ENCODE measurements at regions not wholly inside any gene's neighbourhood (a gene's known extent, or its start where the extent isn't known, plus 50 kb on each side); places are given as distances from the start of the nearest gene placed in this dataset.

DNA sequence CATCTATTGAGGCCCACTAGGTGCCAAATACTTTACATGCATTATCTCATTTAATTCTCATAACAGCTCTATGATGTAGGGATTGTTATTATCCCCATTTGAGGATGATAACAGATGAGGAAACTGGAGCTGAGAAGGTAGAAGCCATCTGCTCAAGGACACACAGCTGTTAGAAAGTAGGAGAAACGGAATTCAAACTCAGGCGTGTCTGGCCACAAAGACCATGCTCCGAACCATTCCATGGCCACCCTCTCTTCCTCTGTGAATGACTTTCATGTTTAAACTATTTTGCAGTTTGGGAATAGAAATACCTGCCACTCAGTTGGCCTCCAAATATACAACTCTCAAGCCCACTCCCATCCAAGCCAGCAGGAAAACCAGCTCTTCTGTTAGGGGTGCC is 87.6 kb upstream of the ANKRD55 start:
- DNase-seq (ENCODE audit: low spot score): no peak

DNA sequence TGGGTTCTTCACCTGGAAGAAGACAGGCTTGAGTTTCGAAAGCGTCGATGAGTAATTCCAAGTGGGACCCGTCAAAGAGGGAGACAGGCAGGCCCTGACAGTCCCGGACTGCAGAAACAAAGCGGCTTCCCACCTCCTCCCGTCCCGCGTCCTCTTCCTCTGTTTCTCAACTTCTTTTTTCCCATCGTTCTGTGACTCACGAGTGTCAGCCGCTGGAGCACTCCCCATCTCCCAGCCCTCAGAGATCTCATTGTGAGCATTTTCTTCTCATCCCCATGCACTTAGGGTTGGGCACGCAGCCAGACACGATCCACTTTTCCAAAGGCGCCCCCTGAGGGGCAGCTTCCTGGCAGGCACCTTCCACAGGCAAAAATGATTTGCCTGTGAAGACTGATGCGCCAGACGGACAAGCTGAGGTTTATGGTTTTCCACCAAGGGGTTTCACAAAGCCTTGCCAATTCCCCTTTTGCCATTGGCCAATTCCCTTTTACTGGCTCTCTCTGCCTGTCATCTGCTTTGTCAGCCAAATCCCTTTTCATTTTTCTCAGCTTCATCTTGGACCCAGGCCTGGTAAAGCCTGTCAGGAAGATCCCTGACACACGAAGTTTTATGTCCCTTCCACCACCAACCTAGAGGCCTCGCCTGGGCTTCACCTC is 86.5 kb upstream of the ANKRD55 start:
- DNase-seq (ENCODE audit: low spot score): no peak

- no peak for DNase-seq (ENCODE audit: low spot score)
These were observed 84.9 kb upstream of the ANKRD55 start for GRCh38 chr5:56317923-56318561.

GRCh38 chr5:56316299-56316994 is 83.3 kb upstream of the ANKRD55 start:
- DNase-seq (ENCODE audit: low spot score): no peak

- no peak for DNase-seq (ENCODE audit: low spot score)
These were observed 81.4 kb upstream of the ANKRD55 start for GRCh38 chr5:56314529-56314928.

GRCh38 chr5:56313596-56313995 is 80.5 kb upstream of the ANKRD55 start:
- DNase-seq (ENCODE audit: low spot score): no peak

GRCh38 chr5:56313004-56313531 is 79.9 kb upstream of the ANKRD55 start:
- no peak for DNase-seq (ENCODE audit: low spot score)

DNA sequence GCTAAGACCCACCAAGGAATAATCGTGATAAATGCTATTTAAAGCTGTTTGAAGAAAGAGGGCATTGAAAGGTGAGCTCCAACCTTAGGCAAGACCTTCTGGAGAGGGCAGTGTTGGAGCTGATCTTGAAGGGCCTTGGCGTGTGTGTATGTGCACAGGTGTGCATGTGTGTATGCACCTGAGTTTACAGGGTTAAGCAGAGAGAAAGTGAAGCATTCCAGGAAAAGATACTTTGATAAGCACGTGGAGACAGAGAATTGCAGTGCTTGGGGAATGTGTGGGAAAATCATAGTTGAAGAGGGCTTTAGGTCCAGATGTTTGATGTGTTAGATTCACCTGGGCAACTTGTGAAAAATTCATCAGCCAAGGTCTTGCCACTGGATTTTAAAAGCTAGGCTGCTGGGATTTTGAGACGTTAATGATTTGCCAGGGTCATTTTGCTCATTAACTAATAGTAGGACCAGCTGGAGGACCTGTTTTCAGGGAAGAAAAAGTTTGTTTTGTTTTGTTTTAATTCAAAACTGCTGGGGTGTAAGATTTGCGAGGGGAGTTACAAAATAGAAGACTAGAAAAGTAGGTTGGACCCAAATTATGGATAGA is 78.3 kb upstream of the ANKRD55 start:
- DNase-seq (ENCODE audit: low spot score): no peak

GRCh38 chr5:56310711-56311204 is 77.6 kb upstream of the ANKRD55 start:
- DNase-seq (ENCODE audit: low spot score): no peak

DNA sequence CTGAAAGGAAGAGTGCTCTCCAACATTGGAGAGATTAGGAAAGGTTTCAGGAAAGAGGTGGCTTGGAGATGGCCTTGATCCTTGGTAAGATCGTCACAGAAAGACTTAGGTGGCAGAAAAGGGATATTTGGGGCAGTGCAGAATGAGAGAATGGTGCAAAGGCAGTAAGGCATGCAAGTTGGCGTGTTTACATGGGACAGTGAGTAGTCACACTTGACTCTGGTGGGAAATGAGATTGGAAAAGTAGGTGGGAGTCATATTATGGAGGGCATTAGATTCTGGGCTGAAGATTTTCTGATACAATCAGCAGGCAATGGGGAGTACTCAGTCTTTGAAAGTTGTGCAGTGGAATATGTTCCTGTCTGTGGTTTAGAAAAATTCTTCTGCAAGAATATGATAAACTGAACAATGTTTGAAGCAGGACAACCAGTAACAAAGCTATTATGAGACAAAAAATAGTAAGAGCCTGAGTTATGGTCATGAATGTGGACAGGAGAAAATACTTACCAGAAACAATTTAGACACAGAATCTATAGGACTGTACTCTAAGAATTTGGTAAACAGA is 76.2 kb upstream of the ANKRD55 start:
- no peak for DNase-seq (ENCODE audit: low spot score)

DNA sequence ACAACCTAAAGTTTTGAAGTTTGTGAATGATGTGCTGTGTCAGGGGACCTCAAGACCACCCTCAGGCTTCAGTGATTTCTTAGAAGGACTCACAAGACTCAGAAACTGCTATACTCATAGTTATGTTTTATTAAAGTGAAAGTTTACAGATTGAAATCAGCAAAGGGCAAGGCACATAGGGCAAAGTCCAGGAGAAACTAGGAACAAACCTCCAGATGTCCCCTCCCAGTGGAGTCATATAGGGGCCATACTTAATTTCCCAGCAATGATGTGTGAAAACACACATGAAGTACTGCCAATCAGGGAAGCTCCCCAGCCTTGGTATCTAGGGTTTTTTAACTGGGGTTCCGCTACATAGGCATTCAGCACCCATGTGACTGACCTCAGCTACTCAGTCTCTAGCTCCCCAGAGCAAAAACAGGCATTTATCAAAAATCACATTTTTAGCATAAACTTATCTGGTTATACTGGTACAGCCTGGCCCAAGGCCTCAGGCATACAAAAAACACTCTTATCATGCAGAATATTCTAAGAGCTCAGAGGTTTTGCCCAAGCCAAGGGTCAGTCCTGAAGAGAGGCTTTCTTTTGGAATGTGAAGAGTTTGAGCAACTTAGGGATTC is 74.7 kb upstream of the ANKRD55 start:
- no peak for DNase-seq (ENCODE audit: low spot score)

- DNase-seq (ENCODE audit: low spot score): no peak
These were observed 73.5 kb upstream of the ANKRD55 start for GRCh38 chr5:56306433-56307150.

DNA sequence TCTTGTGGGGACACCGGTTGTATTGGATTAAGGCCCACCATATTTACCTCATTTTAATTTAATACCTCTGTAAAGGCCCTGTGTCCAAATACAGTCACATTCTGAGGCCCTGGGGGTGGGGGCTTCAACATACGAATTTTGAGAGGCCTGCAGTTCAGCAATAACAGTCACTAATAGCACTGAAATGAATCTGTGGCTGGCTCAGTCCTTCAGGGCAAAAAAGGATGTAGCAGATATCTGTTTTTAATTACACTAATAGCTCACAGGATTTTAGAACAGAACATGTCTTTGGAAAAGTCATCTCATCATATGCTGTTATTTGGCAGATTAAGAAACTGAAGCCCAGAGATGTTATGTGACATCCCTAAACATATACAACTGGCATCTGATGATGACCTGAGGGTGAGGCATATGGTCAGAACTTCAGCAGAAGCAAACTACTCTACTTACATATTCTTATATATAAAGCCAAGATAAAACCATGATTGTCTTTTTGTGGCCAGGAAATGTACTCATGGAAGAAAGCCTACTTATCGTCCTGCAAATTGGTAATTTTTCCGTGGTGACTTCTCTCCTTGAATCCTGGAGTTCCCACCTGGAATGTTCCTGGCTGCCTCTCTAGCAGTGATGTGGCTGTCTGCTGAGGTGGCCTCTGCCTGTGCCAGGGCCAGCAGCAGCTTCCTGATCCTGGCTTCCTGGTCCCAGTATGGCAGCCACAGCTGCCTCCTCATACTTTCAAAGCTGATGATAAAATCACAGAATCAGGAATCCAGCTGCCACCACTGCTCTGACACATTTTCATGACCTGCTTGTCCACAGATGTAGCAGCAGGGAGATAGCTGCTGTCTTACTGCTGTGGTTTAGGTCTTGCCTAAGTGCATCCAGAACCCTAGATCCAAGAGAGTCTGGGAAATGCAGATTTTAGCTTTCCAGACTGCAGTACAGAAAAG is 72.1 kb upstream of the ANKRD55 start:
- DNase-seq (ENCODE audit: low spot score): no peak

GRCh38 chr5:56303511-56303910 is 70.4 kb upstream of the ANKRD55 start:
- no peak for DNase-seq (ENCODE audit: low spot score)

GRCh38 chr5:56302027-56302426 is 68.9 kb upstream of the ANKRD55 start:
- DNase-seq (ENCODE audit: low spot score): peak; percentile 37

- no peak for DNase-seq (ENCODE audit: low spot score)
These were observed 67.9 kb upstream of the ANKRD55 start for GRCh38 chr5:56301069-56301468.

DNA sequence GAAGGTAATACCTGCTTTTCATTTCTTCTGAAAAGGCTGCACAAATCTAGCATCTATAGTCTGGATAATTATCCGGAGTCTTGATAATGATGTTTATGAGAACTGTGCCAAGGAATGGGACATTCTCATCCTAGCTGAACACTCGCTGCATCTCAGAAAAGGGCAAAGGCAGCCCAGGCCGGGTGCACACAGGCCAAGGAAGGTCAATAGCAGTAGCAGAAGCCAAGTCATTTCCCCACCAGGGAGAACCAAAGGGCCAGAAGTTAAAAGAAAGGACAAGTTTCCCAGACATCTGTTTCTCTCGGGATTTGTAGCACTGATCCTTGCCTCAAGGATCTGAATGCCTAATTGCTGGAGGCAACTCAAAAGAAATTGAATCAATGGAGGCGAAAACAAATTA is 66.1 kb upstream of the ANKRD55 start:
- no peak for DNase-seq (ENCODE audit: low spot score)

DNA sequence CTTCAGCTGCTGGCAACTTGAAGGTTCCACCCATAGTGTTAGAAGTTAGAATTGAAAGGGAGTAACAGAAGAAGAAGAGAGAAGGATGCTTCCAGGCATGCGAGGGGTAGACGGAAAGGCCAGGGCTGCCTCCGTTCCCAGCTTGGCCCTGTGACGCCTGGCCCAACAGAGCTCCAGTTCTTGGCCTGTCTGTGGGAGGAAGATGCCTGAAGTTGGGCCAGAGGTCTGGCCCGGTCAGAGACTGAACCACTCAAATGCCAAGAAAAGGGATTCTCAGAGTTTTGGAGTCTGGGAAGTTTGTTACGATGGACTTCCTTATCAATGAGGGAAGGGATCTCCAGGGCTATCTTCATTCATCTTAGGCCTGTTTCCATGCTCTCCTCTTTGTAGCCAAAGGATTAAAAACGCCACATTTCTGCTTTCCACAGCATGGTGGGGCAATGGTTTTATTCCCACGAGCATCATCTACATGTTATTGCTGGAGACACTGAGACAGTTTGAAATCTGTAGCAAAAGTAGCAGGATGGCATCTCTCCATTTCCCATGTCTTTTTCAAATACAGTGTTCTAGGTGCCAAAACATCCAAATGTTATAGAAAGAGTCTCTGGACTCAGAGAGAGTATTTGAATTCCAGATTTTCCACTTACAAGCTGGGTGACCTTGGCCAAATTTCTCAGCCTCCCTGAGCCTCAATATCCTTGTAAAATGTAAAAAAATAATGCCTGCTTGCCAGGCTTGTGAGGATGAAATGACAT is 65.4 kb upstream of the ANKRD55 start:
- no peak for DNase-seq (ENCODE audit: low spot score)

DNA sequence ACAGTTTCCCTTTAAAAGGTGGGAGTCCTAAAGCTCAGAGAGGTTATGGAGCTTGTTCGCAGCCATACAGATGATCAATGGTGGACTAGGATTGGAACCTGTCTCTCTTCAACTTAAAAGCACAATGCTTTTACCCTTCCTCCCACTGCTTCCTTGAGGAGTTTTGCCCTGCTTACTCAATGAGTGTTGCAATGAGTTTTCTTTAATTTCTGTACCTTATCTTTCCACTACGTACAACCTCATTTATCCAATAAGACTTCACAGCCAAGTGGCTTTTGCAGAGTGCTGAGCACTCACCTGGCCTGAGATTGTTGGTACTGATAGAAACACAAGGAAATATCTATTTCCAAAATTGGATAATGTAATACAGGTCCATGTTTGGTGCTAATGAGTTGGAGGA is 64.7 kb upstream of the ANKRD55 start:
- no peak for DNase-seq (ENCODE audit: low spot score)
